SK-N-SH treated with all-trans-retinoic acid at 6 μM for 48 hours (cell line): ENCODE measurements at regions not wholly inside any gene's neighbourhood (a gene's known extent, or its start where the extent isn't known, plus 50 kb on each side); places are given as distances from the start of the nearest gene placed in this dataset.

Experiments used
- ATAC-seq: fragments of 200-7000 bp; cut with Tn5 transposase; 3 replicates; pipeline ENCODE4 v1.9.1; 2020; ENCODE audit warnings: mild to moderate bottlenecking, moderate library complexity
- ARNTL ChIP-seq: fragments of 450-650 bp; formaldehyde crosslinking; IDR thresholded peaks from 2 replicates; pipeline ENCODE4 v1.5.0; 2020; ENCODE audit warnings: low read depth, mild to moderate bottlenecking, moderate library complexity, borderline replicate concordance
- CSDC2 ChIP-seq: fragments of 250-450 bp; sonication (Bioruptor Pico); IDR thresholded peaks from 2 replicates; pipeline ENCODE4 v1.5.0; 2020; ENCODE audit warnings: mild to moderate bottlenecking, moderate library complexity
- ESRRG ChIP-seq: fragments of 250-450 bp; sonication (Bioruptor Pico); IDR thresholded peaks from 2 replicates; pipeline ENCODE4 v1.6.1; 2021; ENCODE audit warnings: mild to moderate bottlenecking
- GLIS3 ChIP-seq: fragments of 250-450 bp; sonication (Bioruptor Pico); IDR thresholded peaks from 2 replicates; pipeline ENCODE4 v1.5.0; 2020; ENCODE audit warnings: mild to moderate bottlenecking, moderate library complexity
- ISL1 ChIP-seq: fragments of 250-450 bp; sonication (Bioruptor Pico); IDR thresholded peaks from 2 replicates; pipeline ENCODE4 v2.1.2; 2022; ENCODE audit warnings: mild to moderate bottlenecking, moderate library complexity
- OSR1 ChIP-seq: fragments of 250-450 bp; sonication (Bioruptor Pico); IDR thresholded peaks from 2 replicates; pipeline ENCODE4 v1.8.0; 2022; ENCODE audit warnings: moderate library complexity, mild to moderate bottlenecking, inconsistent platforms
- PPARA ChIP-seq: fragments of 250-450 bp; sonication (Bioruptor Pico); IDR thresholded peaks from 2 replicates; pipeline ENCODE4 v1.5.0; 2020; ENCODE audit warnings: mild to moderate bottlenecking, borderline replicate concordance
- SNAI2 ChIP-seq: fragments of 250-450 bp; sonication (Bioruptor Pico); IDR thresholded peaks from 2 replicates; pipeline ENCODE4 v1.5.0; 2020; ENCODE audit warnings: mild to moderate bottlenecking, moderate library complexity
- TCF4 ChIP-seq: fragments of 250-450 bp; sonication (Bioruptor Pico); IDR thresholded peaks from 2 replicates; pipeline ENCODE4 v1.8.0; 2021; ENCODE audit warnings: mild to moderate bottlenecking, moderate library complexity, borderline replicate concordance
- TOX ChIP-seq: fragments of 250-450 bp; sonication (Bioruptor Pico); IDR thresholded peaks from 2 replicates; pipeline ENCODE4 v1.8.0; 2021; ENCODE audit warnings: mild to moderate bottlenecking, moderate library complexity, borderline replicate concordance
- ZC3H10 ChIP-seq: fragments of 250-450 bp; sonication (Bioruptor Pico); IDR thresholded peaks from 2 replicates; pipeline ENCODE4 v1.5.1; 2021; ENCODE audit warnings: mild to moderate bottlenecking, moderate library complexity
- ZFP30 ChIP-seq: fragments of 450-650 bp; formaldehyde crosslinking; IDR thresholded peaks from 2 replicates; pipeline ENCODE4 v1.5.0; 2022; ENCODE audit warnings: mild to moderate bottlenecking, moderate library complexity
- ZNF565 ChIP-seq: fragments of 450-650 bp; formaldehyde crosslinking; conservative IDR thresholded peaks from 2 replicates; pipeline ENCODE4 v1.5.0; 2020; ENCODE audit warnings: low read depth, mild to moderate bottlenecking, moderate library complexity
- ZNF70 ChIP-seq: fragments of 450-650 bp; formaldehyde crosslinking; IDR thresholded peaks from 2 replicates; pipeline ENCODE4 v1.5.0; 2020; ENCODE audit warnings: mild to moderate bottlenecking, moderate library complexity
- ZNF8 ChIP-seq: fragments of 450-650 bp; formaldehyde crosslinking; IDR thresholded peaks from 2 replicates; pipeline ENCODE4 v1.5.0; 2020; ENCODE audit warnings: mild to moderate bottlenecking, moderate library complexity
- TF ChIP-seq, protein P1 (sequence below): fragments of 250-450 bp; sonication (Bioruptor Pico); IDR thresholded peaks from 2 replicates; pipeline ENCODE4 v1.5.1; 2021; ENCODE audit warnings: mild to moderate bottlenecking, moderate library complexity
- TF ChIP-seq, protein P2 (sequence below): fragments of 250-450 bp; sonication (Bioruptor Pico); IDR thresholded peaks from 2 replicates; pipeline ENCODE4 v1.5.1; 2020; ENCODE audit warnings: low read depth, mild to moderate bottlenecking, moderate library complexity
- TF ChIP-seq, protein P3 (sequence below): fragments of 250-450 bp; sonication (Bioruptor Pico); IDR thresholded peaks from 2 replicates; pipeline ENCODE4 v1.8.0; 2020; ENCODE audit warnings: mild to moderate bottlenecking, moderate library complexity, borderline replicate concordance
- TF ChIP-seq, protein P4 (sequence below): fragments of 250-450 bp; sonication (Bioruptor Pico); IDR thresholded peaks from 2 replicates; pipeline ENCODE4 v1.8.0; 2021; ENCODE audit warnings: low read depth, mild to moderate bottlenecking, moderate library complexity, borderline replicate concordance
- TF ChIP-seq, protein P5 (sequence below): fragments of 250-450 bp; sonication (Bioruptor Pico); IDR thresholded peaks from 2 replicates; pipeline ENCODE4 v1.5.0; 2020; ENCODE audit warnings: mild to moderate bottlenecking, moderate library complexity

DNA sequence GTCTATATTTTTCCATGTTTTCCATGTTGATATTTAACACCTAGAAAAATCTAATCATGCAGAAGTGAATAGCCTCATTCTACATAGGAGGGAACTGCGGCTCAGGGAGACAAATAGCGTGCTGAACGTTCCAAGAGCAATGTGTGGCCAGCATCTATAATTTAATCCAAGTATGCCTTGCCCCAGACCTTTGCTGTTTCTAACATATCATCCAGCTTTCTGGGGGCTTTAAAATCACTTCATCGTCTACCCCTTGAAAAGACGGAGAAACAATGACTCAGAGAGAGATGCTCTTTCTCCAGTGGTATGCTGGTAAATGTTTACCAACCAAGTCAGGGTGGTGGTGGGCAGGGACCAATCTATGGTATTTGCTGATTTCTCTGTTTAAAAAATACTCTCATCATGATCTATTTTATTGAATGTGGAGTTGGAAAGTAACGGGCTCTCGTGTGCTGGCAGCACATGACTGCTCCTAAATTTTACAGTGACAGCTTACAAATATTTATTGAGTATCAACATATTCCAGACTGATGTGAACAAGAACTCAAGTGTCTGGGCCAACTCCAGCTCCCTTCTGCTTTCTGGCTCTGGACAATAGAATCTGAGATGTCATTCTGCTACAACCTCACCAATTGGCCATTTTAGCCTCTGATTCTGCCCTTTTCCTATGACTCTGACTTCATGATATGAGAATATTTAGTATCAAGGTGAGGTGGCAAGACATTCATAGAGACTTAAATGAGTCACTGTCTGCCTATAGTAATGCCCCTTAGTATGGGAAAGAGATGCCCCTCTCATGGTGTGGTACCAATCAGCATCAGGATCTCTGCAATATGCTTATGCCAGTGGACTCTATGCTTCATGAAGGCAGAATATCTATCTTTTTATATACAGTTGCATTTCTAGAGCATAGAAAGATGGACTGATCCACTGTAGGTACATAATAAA lies 407.4 kb upstream of the TNC start:
- peak; percentile 26; the same call in 2 of the 3 replicates for ATAC-seq
- TF ChIP-seq GLIS3 (CRISPR knock-in tag), result no peak
- TF ChIP-seq SNAI2, result no peak
- TF ChIP-seq TCF4 (CRISPR knock-in tag), result no peak
- TF ChIP-seq, protein P1, sequence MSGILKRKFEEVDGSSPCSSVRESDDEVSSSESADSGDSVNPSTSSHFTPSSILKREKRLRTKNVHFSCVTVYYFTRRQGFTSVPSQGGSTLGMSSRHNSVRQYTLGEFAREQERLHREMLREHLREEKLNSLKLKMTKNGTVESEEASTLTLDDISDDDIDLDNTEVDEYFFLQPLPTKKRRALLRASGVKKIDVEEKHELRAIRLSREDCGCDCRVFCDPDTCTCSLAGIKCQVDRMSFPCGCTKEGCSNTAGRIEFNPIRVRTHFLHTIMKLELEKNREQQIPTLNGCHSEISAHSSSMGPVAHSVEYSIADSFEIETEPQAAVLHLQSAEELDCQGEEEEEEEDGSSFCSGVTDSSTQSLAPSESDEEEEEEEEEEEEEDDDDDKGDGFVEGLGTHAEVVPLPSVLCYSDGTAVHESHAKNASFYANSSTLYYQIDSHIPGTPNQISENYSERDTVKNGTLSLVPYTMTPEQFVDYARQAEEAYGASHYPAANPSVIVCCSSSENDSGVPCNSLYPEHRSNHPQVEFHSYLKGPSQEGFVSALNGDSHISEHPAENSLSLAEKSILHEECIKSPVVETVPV (CRISPR knock-in tag), result no peak
- TF ChIP-seq, all 23 proteins: peak for 0

DNA sequence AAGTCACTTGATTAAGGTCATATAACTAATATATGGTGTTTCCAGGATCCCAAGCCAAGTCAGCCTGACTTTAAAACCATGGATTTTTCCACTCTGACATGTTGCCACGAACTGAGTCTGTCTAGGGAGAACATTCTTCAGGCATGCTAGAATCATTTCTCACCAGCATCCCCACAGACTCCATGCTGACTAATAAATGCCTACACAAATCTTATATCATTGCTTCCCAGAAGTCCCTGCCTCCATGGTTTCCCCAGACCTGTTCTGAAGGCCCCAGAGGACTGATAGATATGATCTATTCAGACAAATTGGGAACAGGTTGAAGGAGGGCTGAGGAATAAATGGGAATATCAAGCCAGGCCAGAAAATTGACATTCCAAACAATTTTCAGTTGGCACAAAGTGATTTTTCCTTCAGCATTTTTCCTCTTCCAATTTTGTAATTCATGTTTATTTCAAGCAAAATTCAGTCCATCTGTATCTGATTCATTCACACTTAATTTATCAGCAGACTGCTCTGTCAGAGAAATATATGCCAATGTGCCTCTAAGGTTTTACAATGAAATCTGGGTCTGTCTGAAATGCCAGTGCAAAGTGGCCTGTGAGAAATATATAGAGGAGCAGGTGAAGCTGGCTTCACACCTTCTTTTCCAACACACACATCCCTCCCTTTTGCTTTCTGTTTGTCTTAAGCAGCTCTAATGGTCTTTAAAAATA lies 413.6 kb upstream of the TNC start:
- ATAC-seq, result peak; percentile 97
- TF ChIP-seq, protein P2, sequence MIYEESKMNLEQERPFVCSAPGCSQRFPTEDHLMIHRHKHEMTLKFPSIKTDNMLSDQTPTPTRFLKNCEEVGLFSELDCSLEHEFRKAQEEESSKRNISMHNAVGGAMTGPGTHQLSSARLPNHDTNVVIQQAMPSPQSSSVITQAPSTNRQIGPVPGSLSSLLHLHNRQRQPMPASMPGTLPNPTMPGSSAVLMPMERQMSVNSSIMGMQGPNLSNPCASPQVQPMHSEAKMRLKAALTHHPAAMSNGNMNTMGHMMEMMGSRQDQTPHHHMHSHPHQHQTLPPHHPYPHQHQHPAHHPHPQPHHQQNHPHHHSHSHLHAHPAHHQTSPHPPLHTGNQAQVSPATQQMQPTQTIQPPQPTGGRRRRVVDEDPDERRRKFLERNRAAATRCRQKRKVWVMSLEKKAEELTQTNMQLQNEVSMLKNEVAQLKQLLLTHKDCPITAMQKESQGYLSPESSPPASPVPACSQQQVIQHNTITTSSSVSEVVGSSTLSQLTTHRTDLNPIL (CRISPR knock-in tag), result no peak
- TF ChIP-seq ISL1 (CRISPR knock-in tag), result peak; percentile 32; the same call in 1 of the 2 replicates

DNA sequence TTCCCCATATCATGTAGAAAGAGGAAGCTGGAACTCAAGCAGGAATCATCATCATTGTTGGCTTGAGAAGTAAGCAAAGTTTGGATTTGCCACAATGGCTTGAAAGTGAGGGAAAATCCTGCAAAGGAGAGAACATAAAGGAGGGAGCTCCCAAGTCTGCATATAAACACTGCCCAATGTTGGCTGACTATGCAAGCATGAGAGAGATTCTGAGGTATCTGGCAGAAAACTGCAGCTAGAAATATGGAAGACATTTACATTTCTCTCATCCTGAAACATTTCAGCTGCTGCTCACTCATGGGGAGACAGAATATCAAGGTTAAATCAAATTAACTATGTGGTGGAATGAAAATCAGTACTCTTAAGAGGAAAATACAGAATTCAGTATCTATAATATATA lies 415.6 kb upstream of the TNC start:
- no peak for ATAC-seq
- TF ChIP-seq PPARA (CRISPR knock-in tag), result no peak
- no peak for TF ChIP-seq ARNTL (CRISPR knock-in tag)
- TF ChIP-seq ZFP30 (CRISPR knock-in tag), result no peak
- no peak for TF ChIP-seq ZNF8
- TF ChIP-seq, protein P3, sequence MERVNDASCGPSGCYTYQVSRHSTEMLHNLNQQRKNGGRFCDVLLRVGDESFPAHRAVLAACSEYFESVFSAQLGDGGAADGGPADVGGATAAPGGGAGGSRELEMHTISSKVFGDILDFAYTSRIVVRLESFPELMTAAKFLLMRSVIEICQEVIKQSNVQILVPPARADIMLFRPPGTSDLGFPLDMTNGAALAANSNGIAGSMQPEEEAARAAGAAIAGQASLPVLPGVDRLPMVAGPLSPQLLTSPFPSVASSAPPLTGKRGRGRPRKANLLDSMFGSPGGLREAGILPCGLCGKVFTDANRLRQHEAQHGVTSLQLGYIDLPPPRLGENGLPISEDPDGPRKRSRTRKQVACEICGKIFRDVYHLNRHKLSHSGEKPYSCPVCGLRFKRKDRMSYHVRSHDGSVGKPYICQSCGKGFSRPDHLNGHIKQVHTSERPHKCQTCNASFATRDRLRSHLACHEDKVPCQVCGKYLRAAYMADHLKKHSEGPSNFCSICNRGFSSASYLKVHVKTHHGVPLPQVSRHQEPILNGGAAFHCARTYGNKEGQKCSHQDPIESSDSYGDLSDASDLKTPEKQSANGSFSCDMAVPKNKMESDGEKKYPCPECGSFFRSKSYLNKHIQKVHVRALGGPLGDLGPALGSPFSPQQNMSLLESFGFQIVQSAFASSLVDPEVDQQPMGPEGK, result no peak
- TF ChIP-seq, protein P1 (CRISPR knock-in tag), result no peak
- TF ChIP-seq ESRRG (CRISPR knock-in tag), result no peak
- TF ChIP-seq, protein P2 (CRISPR knock-in tag), result no peak
- TF ChIP-seq CSDC2 (CRISPR knock-in tag), result no peak
- no peak for TF ChIP-seq ISL1 (CRISPR knock-in tag)
- TF ChIP-seq ZC3H10 (CRISPR knock-in tag), result no peak
- no peak for TF ChIP-seq SNAI2
- TF ChIP-seq ZNF565, result no peak
- TF ChIP-seq GLIS3 (CRISPR knock-in tag), result no peak
- no peak for TF ChIP-seq ZNF70 (CRISPR knock-in tag)
- TF ChIP-seq, protein P4, sequence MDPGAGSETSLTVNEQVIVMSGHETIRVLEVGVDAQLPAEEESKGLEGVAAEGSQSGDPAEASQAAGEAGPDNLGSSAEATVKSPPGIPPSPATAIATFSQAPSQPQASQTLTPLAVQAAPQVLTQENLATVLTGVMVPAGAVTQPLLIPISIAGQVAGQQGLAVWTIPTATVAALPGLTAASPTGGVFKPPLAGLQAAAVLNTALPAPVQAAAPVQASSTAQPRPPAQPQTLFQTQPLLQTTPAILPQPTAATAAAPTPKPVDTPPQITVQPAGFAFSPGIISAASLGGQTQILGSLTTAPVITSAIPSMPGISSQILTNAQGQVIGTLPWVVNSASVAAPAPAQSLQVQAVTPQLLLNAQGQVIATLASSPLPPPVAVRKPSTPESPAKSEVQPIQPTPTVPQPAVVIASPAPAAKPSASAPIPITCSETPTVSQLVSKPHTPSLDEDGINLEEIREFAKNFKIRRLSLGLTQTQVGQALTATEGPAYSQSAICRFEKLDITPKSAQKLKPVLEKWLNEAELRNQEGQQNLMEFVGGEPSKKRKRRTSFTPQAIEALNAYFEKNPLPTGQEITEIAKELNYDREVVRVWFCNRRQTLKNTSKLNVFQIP (CRISPR knock-in tag), result no peak
- no peak for TF ChIP-seq TOX (CRISPR knock-in tag)
- TF ChIP-seq, protein P5, sequence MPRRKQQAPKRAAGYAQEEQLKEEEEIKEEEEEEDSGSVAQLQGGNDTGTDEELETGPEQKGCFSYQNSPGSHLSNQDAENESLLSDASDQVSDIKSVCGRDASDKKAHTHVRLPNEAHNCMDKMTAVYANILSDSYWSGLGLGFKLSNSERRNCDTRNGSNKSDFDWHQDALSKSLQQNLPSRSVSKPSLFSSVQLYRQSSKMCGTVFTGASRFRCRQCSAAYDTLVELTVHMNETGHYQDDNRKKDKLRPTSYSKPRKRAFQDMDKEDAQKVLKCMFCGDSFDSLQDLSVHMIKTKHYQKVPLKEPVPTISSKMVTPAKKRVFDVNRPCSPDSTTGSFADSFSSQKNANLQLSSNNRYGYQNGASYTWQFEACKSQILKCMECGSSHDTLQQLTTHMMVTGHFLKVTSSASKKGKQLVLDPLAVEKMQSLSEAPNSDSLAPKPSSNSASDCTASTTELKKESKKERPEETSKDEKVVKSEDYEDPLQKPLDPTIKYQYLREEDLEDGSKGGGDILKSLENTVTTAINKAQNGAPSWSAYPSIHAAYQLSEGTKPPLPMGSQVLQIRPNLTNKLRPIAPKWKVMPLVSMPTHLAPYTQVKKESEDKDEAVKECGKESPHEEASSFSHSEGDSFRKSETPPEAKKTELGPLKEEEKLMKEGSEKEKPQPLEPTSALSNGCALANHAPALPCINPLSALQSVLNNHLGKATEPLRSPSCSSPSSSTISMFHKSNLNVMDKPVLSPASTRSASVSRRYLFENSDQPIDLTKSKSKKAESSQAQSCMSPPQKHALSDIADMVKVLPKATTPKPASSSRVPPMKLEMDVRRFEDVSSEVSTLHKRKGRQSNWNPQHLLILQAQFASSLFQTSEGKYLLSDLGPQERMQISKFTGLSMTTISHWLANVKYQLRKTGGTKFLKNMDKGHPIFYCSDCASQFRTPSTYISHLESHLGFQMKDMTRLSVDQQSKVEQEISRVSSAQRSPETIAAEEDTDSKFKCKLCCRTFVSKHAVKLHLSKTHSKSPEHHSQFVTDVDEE, result no peak
- TF ChIP-seq TCF4 (CRISPR knock-in tag), result no peak
- no peak for TF ChIP-seq OSR1 (CRISPR knock-in tag)
